Smooth muscle cell (in vitro differentiated cells): ENCODE measurements at regions not wholly inside any gene's neighbourhood (a gene's known extent, or its start where the extent isn't known, plus 50 kb on each side); places are given as distances from the start of the nearest gene placed in this dataset.
"Not testable (repeated sequence)": the region's sequence is repeated elsewhere in the genome, so short reads cannot be mapped to it uniquely, and the experiment has no call there.

Source experiments
- DNase-seq: peaks from one replicate; lab custom pipeline; 2025; ENCODE audit not compliant: unreplicated experiment; lab: John Stamatoyannopoulos, UW
- H2AFZ ChIP-seq: fragments of 200-600 bp; sonication (generic); 2 replicates; pipeline ENCODE4 v1.6.0; 2016; ENCODE audit warnings: antibody characterized with exemption, low read depth, mild to moderate bottlenecking
- H3F3A ChIP-seq: fragments of 200-600 bp; sonication (generic); 2 replicates; pipeline ENCODE4 v1.6.0; 2017; ENCODE audit warnings: antibody characterized with exemption, low read depth
- H3K27ac ChIP-seq: fragments of 200-600 bp; sonication (generic); 2 replicates; pipeline ENCODE4 v1.5.1; 2016; ENCODE audit warnings: low read depth, mild to moderate bottlenecking
- H3K27me3 ChIP-seq: fragments of 200-600 bp; sonication (generic); 2 replicates; pipeline ENCODE4 v1.6.1; 2016; ENCODE audit warnings: low read depth, mild to moderate bottlenecking
- H3K36me3 ChIP-seq: fragments of 200-600 bp; sonication (generic); 2 replicates; pipeline ENCODE4 v1.5.1; 2016; ENCODE audit warnings: low read depth
- H3K4me1 ChIP-seq: fragments of 200-600 bp; sonication (generic); 2 replicates; pipeline ENCODE4 v1.5.1; 2016; ENCODE audit warnings: low read depth
- H3K4me2 ChIP-seq: fragments of 200-600 bp; sonication (generic); 2 replicates; pipeline ENCODE4 v1.6.0; 2016; ENCODE audit warnings: mild to moderate bottlenecking
- H3K4me3 ChIP-seq: fragments of 200-600 bp; sonication (generic); 2 replicates; pipeline ENCODE4 v1.5.1; 2016; ENCODE audit warnings: mild to moderate bottlenecking
- H3K79me2 ChIP-seq: fragments of 200-600 bp; sonication (generic); 2 replicates; pipeline ENCODE4 v1.6.0; 2016; ENCODE audit warnings: low read depth, mild to moderate bottlenecking
- H3K9ac ChIP-seq: fragments of 200-600 bp; sonication (generic); 2 replicates; pipeline ENCODE4 v1.6.0; 2016; ENCODE audit warnings: low read depth
- H3K9me3 ChIP-seq: fragments of 200-600 bp; sonication (generic); replicated peaks from 2 replicates; pipeline ENCODE4 v1.5.1; 2016; ENCODE audit warnings: low read depth
- H4K20me1 ChIP-seq: fragments of 200-600 bp; sonication (generic); 2 replicates; pipeline ENCODE4 v1.6.0; 2016; ENCODE audit warnings: low read depth
- CTCF ChIP-seq: fragments of 200-600 bp; sonication (generic); IDR thresholded peaks from 2 replicates; pipeline ENCODE4 v1.5.1; 2017; ENCODE audit warnings: borderline replicate concordance, mild to moderate bottlenecking, antibody characterized with exemption; ENCODE audit not compliant: insufficient read depth, poor library complexity, severe bottlenecking
- WGBS: methylation state at CpG from one replicate; pipeline ENCODE4 v1.1.7; 2016; ENCODE audit warnings: low lambda C conversion rate; 5-methylcytosine and 5-hydroxymethylcytosine counted together

GRCh38 chr2:126042089-126042488, 613.9 kb upstream of the GYPC start:
- H4K20me1 ChIP-seq = no peaks in the 10 kb centered on the region
- no peak overlapping the region for H3K9ac ChIP-seq
- H3K4me3 ChIP-seq = no peak overlapping the region
- TF ChIP-seq CTCF = no peak
- no peaks in the 10 kb centered on the region for H3F3A ChIP-seq
- H3K4me1 ChIP-seq = no peaks in the 10 kb centered on the region
- H3K27me3 ChIP-seq = no peaks in the 10 kb centered on the region
- no peaks in the 10 kb centered on the region for H3K36me3 ChIP-seq
- no peak overlapping the region for H3K4me2 ChIP-seq
- no peak overlapping the region for H3K27ac ChIP-seq
- no peak for DNase-seq
- no peaks in the 10 kb centered on the region for H3K79me2 ChIP-seq
- H3K9me3 ChIP-seq = no peaks in the 10 kb centered on the region
- no peak overlapping the region for H2AFZ ChIP-seq

- Histone ChIP-seq H4K20me1 (no peaks in the 10 kb centered on the region), H3K9me3 (peaks cover 1% of the 10 kb centered on the region), H3F3A (no peaks in the 10 kb centered on the region), H3K36me3 (no peaks in the 10 kb centered on the region), H3K9ac (no peak overlapping the region), H3K27me3 (no peaks in the 10 kb centered on the region), H3K79me2 (no peaks in the 10 kb centered on the region), H3K4me3 (no peak overlapping the region), H3K27ac (no peak overlapping the region), H3K4me2 (no peak overlapping the region), H2AFZ (no peak overlapping the region), H3K4me1 (no peaks in the 10 kb centered on the region)
- no peak for TF ChIP-seq CTCF
- DNase-seq = no peak
Observed at GRCh38 chr2:126048719-126049118, 607.2 kb upstream of the GYPC start.

GRCh38 chr2:126049461-126049860, 606.5 kb upstream of the GYPC start:
- H3K9me3 ChIP-seq = peaks cover 3% of the 10 kb centered on the region
- H3K27ac ChIP-seq = no peak overlapping the region
- 88% methylated on average over 1 of the region's 1 CpG for WGBS
- no peaks in the 10 kb centered on the region for H3K27me3 ChIP-seq
- no peak for TF ChIP-seq CTCF
- no peaks in the 10 kb centered on the region for H3K4me1 ChIP-seq
- no peaks in the 10 kb centered on the region for H3K79me2 ChIP-seq
- no peaks in the 10 kb centered on the region for H3K36me3 ChIP-seq
- H3K4me3 ChIP-seq = no peak overlapping the region
- H3K9ac ChIP-seq = no peak overlapping the region
- H3F3A ChIP-seq = no peaks in the 10 kb centered on the region
- H4K20me1 ChIP-seq = no peaks in the 10 kb centered on the region
- no peak for DNase-seq
- no peak overlapping the region for H3K4me2 ChIP-seq
- no peak overlapping the region for H2AFZ ChIP-seq

GRCh38 chr2:126050991-126051736, 604.8 kb upstream of the GYPC start:
- no peak overlapping the region for H3K4me3 ChIP-seq
- no peak overlapping the region for H3K27ac ChIP-seq
- no peaks in the 10 kb centered on the region for H3K27me3 ChIP-seq
- no peaks in the 10 kb centered on the region for H4K20me1 ChIP-seq
- DNase-seq = no peak
- H3K4me1 ChIP-seq = no peaks in the 10 kb centered on the region
- H3K9ac ChIP-seq = no peak overlapping the region
- no peaks in the 10 kb centered on the region for H3K36me3 ChIP-seq
- 93% methylated on average over 7 of the region's 7 CpGs for WGBS
- no peak overlapping the region for H3K4me2 ChIP-seq
- peaks cover 3% of the 10 kb centered on the region for H3K9me3 ChIP-seq
- no peaks in the 10 kb centered on the region for H3K79me2 ChIP-seq
- no peaks in the 10 kb centered on the region for H3F3A ChIP-seq
- no peak overlapping the region for H2AFZ ChIP-seq
- no peak for TF ChIP-seq CTCF

GRCh38 chr2:126051737-126052240, 604.2 kb upstream of the GYPC start:
- H3K27ac ChIP-seq = not testable (repeated sequence)
- WGBS = 87% methylated on average over 6 of the region's 6 CpGs

More at GRCh38 chr2:126051737-126052240, 604.2 kb upstream of the GYPC start:
- not testable (repeated sequence) for H4K20me1 ChIP-seq, H3K9ac ChIP-seq, DNase-seq, H3K4me1 ChIP-seq, H3K9me3 ChIP-seq, H3K4me2 ChIP-seq, H3K36me3 ChIP-seq, H2AFZ ChIP-seq, H3F3A ChIP-seq, H3K27me3 ChIP-seq, H3K4me3 ChIP-seq, H3K79me2 ChIP-seq
